HFFc6 (cell line): ENCODE measurements at regions not wholly inside any gene's neighbourhood (a gene's known extent, or its start where the extent isn't known, plus 50 kb on each side); places are given as distances from the start of the nearest gene placed in this dataset.

Experiments used
- DNase-seq: peaks from one replicate; pipeline ENCODE4 v3.0.0-alpha.2; 2018
- H3K27ac Mint-ChIP-seq: 2 replicates; pipeline ENCODE4 v1.8.0; 2020; ENCODE audit warnings: mild to moderate bottlenecking, mixed read lengths
- H3K27me3 Mint-ChIP-seq: 2 replicates; pipeline ENCODE4 v1.8.0; 2021; ENCODE audit warnings: mild to moderate bottlenecking, moderate library complexity, mixed read lengths; ENCODE audit not compliant: insufficient read depth
- H3K36me3 Mint-ChIP-seq: 2 replicates; pipeline ENCODE4 v1.8.0; 2021; ENCODE audit warnings: low read depth, mixed read lengths
- H3K4me1 Mint-ChIP-seq: 2 replicates; pipeline ENCODE4 v1.8.0; 2020; ENCODE audit warnings: low read depth, mixed read lengths
- H3K4me3 Mint-ChIP-seq: 2 replicates; pipeline ENCODE4 v1.8.0; 2020; ENCODE audit warnings: mild to moderate bottlenecking, moderate library complexity, mixed read lengths
- H3K9me3 Mint-ChIP-seq: 2 replicates; pipeline ENCODE4 v1.8.0; 2020; ENCODE audit warnings: mild to moderate bottlenecking, mixed read lengths
- CTCF ChIP-seq: fragments of 200-600 bp; sonication (generic); IDR thresholded peaks from 2 replicates; pipeline ENCODE4 v1.5.0; 2021; ENCODE audit warnings: antibody characterized with exemption, mild to moderate bottlenecking

- no peak overlapping the region for H3K27ac Mint-ChIP-seq
- H3K27me3 Mint-ChIP-seq: no peaks in the 10 kb centered on the region; the same call in 1 of the 2 replicates
- TF ChIP-seq CTCF: no peak
- H3K9me3 Mint-ChIP-seq: peaks cover 19% of the 10 kb centered on the region
- peaks cover 26% of the 10 kb centered on the region for H3K36me3 Mint-ChIP-seq
- no peak overlapping the region for H3K4me3 Mint-ChIP-seq
- H3K4me1 Mint-ChIP-seq: peaks cover 30% of the 10 kb centered on the region
- no peak for DNase-seq
Measured at GRCh38 chr6:11640486-11640885, 102.9 kb downstream of the TMEM170B start.

- H3K27ac Mint-ChIP-seq: no peak overlapping the region
- DNase-seq: no peak
- H3K4me3 Mint-ChIP-seq: no peak overlapping the region
- H3K27me3 Mint-ChIP-seq: peaks cover 2% of the 10 kb centered on the region; the same call in 1 of the 2 replicates
- TF ChIP-seq CTCF: no peak
- peaks cover 47% of the 10 kb centered on the region for H3K4me1 Mint-ChIP-seq
- peaks cover 36% of the 10 kb centered on the region for H3K36me3 Mint-ChIP-seq
- peaks cover 19% of the 10 kb centered on the region for H3K9me3 Mint-ChIP-seq
Measured at GRCh38 chr6:11644071-11644470, 106.5 kb downstream of the TMEM170B start.

GRCh38 chr6:11644601-11645000 lies 107.1 kb downstream of the TMEM170B start:
- H3K27me3 Mint-ChIP-seq: peaks cover 2% of the 10 kb centered on the region; the same call in 1 of the 2 replicates
- H3K9me3 Mint-ChIP-seq: peaks cover 19% of the 10 kb centered on the region
- DNase-seq: no peak

GRCh38 chr6:11645016-11645415 lies 107.5 kb downstream of the TMEM170B start:
- no peak overlapping the region for H3K27ac Mint-ChIP-seq
- no peak overlapping the region for H3K4me3 Mint-ChIP-seq
- TF ChIP-seq CTCF: no peak
- H3K4me1 Mint-ChIP-seq: peaks cover 51% of the 10 kb centered on the region
- H3K9me3 Mint-ChIP-seq: peaks cover 19% of the 10 kb centered on the region
- peaks cover 41% of the 10 kb centered on the region for H3K36me3 Mint-ChIP-seq
- DNase-seq: no peak
- H3K27me3 Mint-ChIP-seq: peaks cover 2% of the 10 kb centered on the region; the same call in 1 of the 2 replicates

More at GRCh38 chr6:11644601-11645000, 107.1 kb downstream of the TMEM170B start:
- H3K4me3 Mint-ChIP-seq: no peak overlapping the region
- peaks cover 51% of the 10 kb centered on the region for H3K4me1 Mint-ChIP-seq
- TF ChIP-seq CTCF: no peak
- no peak overlapping the region for H3K27ac Mint-ChIP-seq
- H3K36me3 Mint-ChIP-seq: peaks cover 41% of the 10 kb centered on the region

- H3K4me1 Mint-ChIP-seq: peaks cover 61% of the 10 kb centered on the region
- no peaks in the 10 kb centered on the region; the same call in 1 of the 2 replicates for H3K9me3 Mint-ChIP-seq
- H3K36me3 Mint-ChIP-seq: peaks cover 15% of the 10 kb centered on the region
- no peak overlapping the region for H3K4me3 Mint-ChIP-seq
- H3K27ac Mint-ChIP-seq: no peak overlapping the region
- DNase-seq: no peak
- peaks cover 2% of the 10 kb centered on the region; the same call in 1 of the 2 replicates for H3K27me3 Mint-ChIP-seq
- TF ChIP-seq CTCF: no peak
Measured at GRCh38 chr6:11648436-11648775, 110.9 kb downstream of the TMEM170B start.

GRCh38 chr6:11648889-11649288 lies 111.3 kb downstream of the TMEM170B start:
- Mint-ChIP-seq H3K27ac (no peak overlapping the region), H3K9me3 (no peaks in the 10 kb centered on the region; the same call in 1 of the 2 replicates), H3K4me3 (no peak overlapping the region), H3K27me3 (peaks cover 2% of the 10 kb centered on the region; the same call in 1 of the 2 replicates), H3K36me3 (peaks cover 15% of the 10 kb centered on the region), H3K4me1 (peaks cover 66% of the 10 kb centered on the region)
- DNase-seq: no peak
- no peak for TF ChIP-seq CTCF
